Uterus (tissue), 3 donors: ENCODE measurements at regions not wholly inside any gene's neighbourhood (a gene's known extent, or its start where the extent isn't known, plus 50 kb on each side); places are given as distances from the start of the nearest gene placed in this dataset.

Experiments used
- DNase-seq, 2 donors: peaks; one replicate each; pipeline ENCODE4 v3.0.0-alpha.2; 2019 to 2020
- H3K27ac ChIP-seq, 2 donors: fragments of 200-600 bp; sonication (generic); 1 replicate in 1 of 2; 2 replicates in 1 of 2; pipeline ENCODE4 v1.5.1; 2016 to 2018
- H3K27me3 ChIP-seq, 2 donors: fragments of 200-600 bp; sonication (generic); one replicate each; pipeline ENCODE4 v1.5.1; 2018 to 2019; ENCODE audit warnings: control low read depth in 1 of 2
- H3K36me3 ChIP-seq, 2 donors: fragments of 200-600 bp; sonication (generic); one replicate each; pipeline ENCODE4 v1.5.1; 2019; ENCODE audit warnings: control low read depth in 1 of 2
- H3K4me1 ChIP-seq, 2 donors: fragments of 200-600 bp; sonication (generic); one replicate each; pipeline ENCODE4 v1.5.1; 2018 to 2019; ENCODE audit warnings: control low read depth in 1 of 2
- H3K4me3 ChIP-seq, 2 donors: fragments of 200-600 bp; sonication (generic); 1 replicate in 1 of 2; 2 replicates in 1 of 2; pipeline ENCODE4 v1.5.1; 2018 to 2019; ENCODE audit warnings: mild to moderate bottlenecking in 1 of 2
- H3K9me3 ChIP-seq, 2 donors: fragments of 200-600 bp; sonication (generic); one replicate each; pipeline ENCODE4 v1.5.1; 2019; ENCODE audit warnings: control low read depth in 1 of 2
- CTCF ChIP-seq, 4 experiments: fragments of 200-600 bp in 2 of 4; fragments of 450-650 bp in 2 of 4; sonication (generic) in 2 of 4; IDR thresholded peaks; one replicate each; pipeline ENCODE4 v1.5.1; 2016 to 2019; ENCODE audit warnings: antibody characterized with exemption in 4 of 4, mild to moderate bottlenecking in 2 of 4, moderate library complexity in 1 of 4
- POLR2A ChIP-seq, 2 donors: fragments of 450-650 bp; IDR thresholded peaks; one replicate each; pipeline ENCODE4 v1.6.1; 2016; ENCODE audit warnings: antibody characterized with exemption in 2 of 2, mild to moderate bottlenecking in 1 of 2, moderate library complexity in 1 of 2
- intact Hi-C: fragments of 100-400 bp; cut with DNase I; formaldehyde crosslinking; loops from one replicate; pipeline ENCODE4 v1.15.1; 2023; ENCODE audit warnings: low total_unique reads
- donor health status: DM: yes; HTN: yes; CAD: no.

GRCh38 chr14:64645220-64645892, 58.9 kb upstream of the PLEKHG3 start:
- DNase-seq = peak; percentile 75 to 86
- intact Hi-C loops = no loop called here
- H3K27ac ChIP-seq = peak overlapping the region; percentile 77 to 85
- no peak for TF ChIP-seq CTCF (IDR thresholded peaks at IDR 0.05)
- no peak for TF ChIP-seq POLR2A (IDR thresholded peaks at IDR 0.05)
- peaks cover 4 to 6% of the 10 kb centered on the region in 2 donors for H3K4me1 ChIP-seq
- no peak overlapping the region for H3K4me3 ChIP-seq
- H3K9me3 ChIP-seq = no peaks in the 10 kb centered on the region
- H3K36me3 ChIP-seq = no peaks in the 10 kb centered on the region
- no peaks in the 10 kb centered on the region for H3K27me3 ChIP-seq

- Histone ChIP-seq H3K27ac (peak overlapping the region; percentile 77 to 85), H3K27me3 (no peaks in the 10 kb centered on the region), H3K4me3 (no peak overlapping the region), H3K9me3 (no peaks in the 10 kb centered on the region), H3K36me3 (no peaks in the 10 kb centered on the region), H3K4me1 (peaks cover 4 to 6% of the 10 kb centered on the region in 2 donors)
- peak in 1 of 2 donors; percentile 53 for DNase-seq
- TF ChIP-seq CTCF (IDR thresholded peaks at IDR 0.05) (no peak), POLR2A (IDR thresholded peaks at IDR 0.05) (no peak)
- intact Hi-C loops = no loop called here
Observed at GRCh38 chr14:64646103-64646502, 58.1 kb upstream of the PLEKHG3 start.

- no peak for TF ChIP-seq CTCF (IDR thresholded peaks at IDR 0.05)
- no peak for TF ChIP-seq POLR2A (IDR thresholded peaks at IDR 0.05)
- peak; percentile 70 to 81 for DNase-seq
Observed at GRCh38 chr14:64649383-64649998, 54.7 kb upstream of the PLEKHG3 start.

GRCh38 chr14:64653900-64654245, 50.4 kb upstream of the PLEKHG3 start:
- TF ChIP-seq POLR2A (IDR thresholded peaks at IDR 0.05) (no peak), CTCF (IDR thresholded peaks at IDR 0.05) (no peak)
- Histone ChIP-seq H3K4me3 (no peak overlapping the region), H3K4me1 (peaks cover 0 to 10% of the 10 kb centered on the region in 2 donors), H3K27ac (peak overlapping the region; percentile 59 to 71), H3K36me3 (no peaks in the 10 kb centered on the region), H3K9me3 (no peaks in the 10 kb centered on the region), H3K27me3 (no peaks in the 10 kb centered on the region)
- intact Hi-C loops = no loop called here
- no peak for DNase-seq

More at GRCh38 chr14:64649383-64649998, 54.7 kb upstream of the PLEKHG3 start:
- Histone ChIP-seq H3K9me3 (no peaks in the 10 kb centered on the region), H3K36me3 (no peaks in the 10 kb centered on the region), H3K27me3 (no peaks in the 10 kb centered on the region), H3K4me1 (peaks cover 6 to 8% of the 10 kb centered on the region in 2 donors), H3K4me3 (no peak overlapping the region), H3K27ac (peak overlapping the region in 1 of 2 donors; percentile 0)
- intact Hi-C loops = no loop called here

GRCh38 chr14:64654246-64654900, 49.9 kb upstream of the PLEKHG3 start:
- Histone ChIP-seq H3K4me3 (no peak overlapping the region), H3K27ac (peak overlapping the region; percentile 59 to 71), H3K9me3 (no peaks in the 10 kb centered on the region), H3K36me3 (no peaks in the 10 kb centered on the region), H3K27me3 (no peaks in the 10 kb centered on the region), H3K4me1 (peaks cover 0 to 10% of the 10 kb centered on the region in 2 donors)
- TF ChIP-seq POLR2A (IDR thresholded peaks at IDR 0.05) = no peak
- intact Hi-C loops = no loop called here
- no peak for DNase-seq
